LNCaP clone FGC (cell line): ENCODE measurements at regions not wholly inside any gene's neighbourhood (a gene's known extent, or its start where the extent isn't known, plus 50 kb on each side); places are given as distances from the start of the nearest gene placed in this dataset.

Experiments
- DNase-seq: peaks from one replicate; pipeline ENCODE4 v3.0.0-alpha.2; 2011; ENCODE audit warnings: low read depth
- H3K4me3 ChIP-seq: 2 replicates; pipeline ENCODE4 v1.5.1; 2011; ENCODE audit warnings: mild to moderate bottlenecking, low read depth, low read length, control low read depth
- CTCF ChIP-seq: IDR thresholded peaks from 2 replicates; pipeline ENCODE4 v1.5.1; 2012; ENCODE audit warnings: mild to moderate bottlenecking; ENCODE audit not compliant: control insufficient read depth, insufficient read depth; ENCODE audit errors: extremely low read depth

GRCh38 chr4:158331863-158332262, 121.6 kb downstream of the TMEM144 start:
- no peak for DNase-seq
- no peak for TF ChIP-seq CTCF
- H3K4me3 ChIP-seq: no peak overlapping the region

GRCh38 chr4:158333820-158334219, 123.5 kb downstream of the TMEM144 start:
- TF ChIP-seq CTCF: no peak
- H3K4me3 ChIP-seq: no peak overlapping the region
- no peak for DNase-seq

- no peak for DNase-seq
- no peak for TF ChIP-seq CTCF
- H3K4me3 ChIP-seq: no peak overlapping the region
Measured at GRCh38 chr4:158341896-158342295, 131.6 kb downstream of the TMEM144 start.

GRCh38 chr4:158346576-158346975, 136.3 kb downstream of the TMEM144 start:
- DNase-seq: no peak
- no peak overlapping the region for H3K4me3 ChIP-seq
- no peak for TF ChIP-seq CTCF

GRCh38 chr4:158347556-158347955, 137.3 kb downstream of the TMEM144 start:
- no peak for TF ChIP-seq CTCF
- DNase-seq: no peak

GRCh38 chr4:158350161-158350560, 139.9 kb downstream of the TMEM144 start:
- DNase-seq: no peak
- TF ChIP-seq CTCF: no peak
- no peak overlapping the region for H3K4me3 ChIP-seq

More at GRCh38 chr4:158347556-158347955, 137.3 kb downstream of the TMEM144 start:
- H3K4me3 ChIP-seq: no peak overlapping the region

GRCh38 chr4:158353541-158354304, 143.4 kb downstream of the TMEM144 start:
- no peak for DNase-seq
- H3K4me3 ChIP-seq: no peak overlapping the region
- no peak for TF ChIP-seq CTCF
